Activated B cell treated with CpG ODN at 0.5 μM for 24 hours (primary cell): ENCODE measurements at regions not wholly inside any gene's neighbourhood (a gene's known extent, or its start where the extent isn't known, plus 50 kb on each side); places are given as distances from the start of the nearest gene placed in this dataset.

Experiments
- ATAC-seq: fragments of 200-7000 bp; cut with Tn5 transposase; one replicate; pipeline ENCODE4 v1.10.0; 2021; ENCODE audit warnings: low read depth, mild to moderate bottlenecking, moderate library complexity
- CTCF ChIA-PET: fragments of 350-600 bp; sonication (Branson Sonifier 250); formaldehyde crosslinking; loops from one replicate; lab custom pipeline; 2021; ENCODE audit warnings: antibody characterized with exemption; lab: Charles Lee
- POLR2A ChIA-PET: fragments of 350-600 bp; sonication (Branson Sonifier 250); formaldehyde crosslinking; loops from one replicate; lab custom pipeline; 2021; ENCODE audit warnings: antibody characterized with exemption; lab: Charles Lee
- DNase-seq: peaks from one replicate; pipeline ENCODE4 v3.0.0; 2022
- H3K27ac Mint-ChIP-seq: one replicate; pipeline ENCODE4 v1.8.0; 2020; ENCODE audit warnings: mixed read lengths
- H3K27me3 Mint-ChIP-seq: one replicate; pipeline ENCODE4 v1.8.0; 2021; ENCODE audit warnings: mixed read lengths
- H3K36me3 Mint-ChIP-seq: one replicate; pipeline ENCODE4 v1.8.0; 2021; ENCODE audit warnings: low read depth, mixed read lengths
- H3K4me1 Mint-ChIP-seq: one replicate; pipeline ENCODE4 v1.8.0; 2021; ENCODE audit warnings: mixed read lengths
- H3K4me3 Mint-ChIP-seq: one replicate; pipeline ENCODE4 v1.8.0; 2020; ENCODE audit warnings: mild to moderate bottlenecking, mixed read lengths
- H3K9me3 Mint-ChIP-seq: one replicate; pipeline ENCODE4 v1.8.0; 2020; ENCODE audit warnings: mixed read lengths
- intact Hi-C: fragments of 100-400 bp; cut with micrococcal nuclease; formaldehyde crosslinking; loops from one replicate; pipeline ENCODE4 v1.15.1; 2024
- TF ChIP-seq, protein P1 (sequence below): fragments of 200-600 bp; IDR thresholded peaks from one replicate; pipeline ENCODE4 v1.8.0; 2022; ENCODE audit warnings: antibody characterized with exemption, mild to moderate bottlenecking

- intact Hi-C loops = no loop called here
- H3K9me3 Mint-ChIP-seq = peaks cover 10% of the 10 kb centered on the region
- H3K4me3 Mint-ChIP-seq = no peak overlapping the region
- ChIA-PET CTCF (no interaction called here), POLR2A (no interaction called here)
- H3K4me1 Mint-ChIP-seq = no peaks in the 10 kb centered on the region
- no peak for ATAC-seq
- no peak overlapping the region for H3K27ac Mint-ChIP-seq
- TF ChIP-seq, protein P1, sequence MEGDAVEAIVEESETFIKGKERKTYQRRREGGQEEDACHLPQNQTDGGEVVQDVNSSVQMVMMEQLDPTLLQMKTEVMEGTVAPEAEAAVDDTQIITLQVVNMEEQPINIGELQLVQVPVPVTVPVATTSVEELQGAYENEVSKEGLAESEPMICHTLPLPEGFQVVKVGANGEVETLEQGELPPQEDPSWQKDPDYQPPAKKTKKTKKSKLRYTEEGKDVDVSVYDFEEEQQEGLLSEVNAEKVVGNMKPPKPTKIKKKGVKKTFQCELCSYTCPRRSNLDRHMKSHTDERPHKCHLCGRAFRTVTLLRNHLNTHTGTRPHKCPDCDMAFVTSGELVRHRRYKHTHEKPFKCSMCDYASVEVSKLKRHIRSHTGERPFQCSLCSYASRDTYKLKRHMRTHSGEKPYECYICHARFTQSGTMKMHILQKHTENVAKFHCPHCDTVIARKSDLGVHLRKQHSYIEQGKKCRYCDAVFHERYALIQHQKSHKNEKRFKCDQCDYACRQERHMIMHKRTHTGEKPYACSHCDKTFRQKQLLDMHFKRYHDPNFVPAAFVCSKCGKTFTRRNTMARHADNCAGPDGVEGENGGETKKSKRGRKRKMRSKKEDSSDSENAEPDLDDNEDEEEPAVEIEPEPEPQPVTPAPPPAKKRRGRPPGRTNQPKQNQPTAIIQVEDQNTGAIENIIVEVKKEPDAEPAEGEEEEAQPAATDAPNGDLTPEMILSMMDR = no peak
- no peak for DNase-seq
- H3K27me3 Mint-ChIP-seq = no peaks in the 10 kb centered on the region
- H3K36me3 Mint-ChIP-seq = no peaks in the 10 kb centered on the region
Measured at GRCh38 chr15:96276438-96277210, 53.9 kb upstream of the NR2F2 start.
